Endodermal cell (in vitro differentiated cells): ENCODE measurements at regions not wholly inside any gene's neighbourhood (a gene's known extent, or its start where the extent isn't known, plus 50 kb on each side); places are given as distances from the start of the nearest gene placed in this dataset.

ENCODE experiments used
- DNase-seq: peaks from one replicate; pipeline ENCODE4 v3.0.0-alpha.2; 2017
- H3K27ac ChIP-seq: 2 replicates; pipeline ENCODE4 v1.5.1; 2013; ENCODE audit warnings: mild to moderate bottlenecking, low read depth, low read length, moderate library complexity
- H3K27me3 ChIP-seq: 2 replicates; pipeline ENCODE4 v1.6.1; 2013; ENCODE audit warnings: mild to moderate bottlenecking, low read length, moderate library complexity; ENCODE audit not compliant: insufficient read depth, control insufficient read depth, poor library complexity, severe bottlenecking
- H3K36me3 ChIP-seq: 2 replicates; pipeline ENCODE4 v1.7.0; 2013; ENCODE audit warnings: mild to moderate bottlenecking, low read length, moderate library complexity; ENCODE audit not compliant: control insufficient read depth, insufficient read depth
- H3K4me1 ChIP-seq: one replicate; pipeline ENCODE4 v1.7.0; 2013; ENCODE audit warnings: low read length; ENCODE audit not compliant: control insufficient read depth, insufficient read depth
- H3K4me3 ChIP-seq: 2 replicates; pipeline ENCODE4 v1.5.1; 2013; ENCODE audit warnings: mild to moderate bottlenecking, low read length, moderate library complexity
- H3K9ac ChIP-seq: 2 replicates; pipeline ENCODE4 v1.6.1; 2013; ENCODE audit warnings: mild to moderate bottlenecking, low read length, moderate library complexity; ENCODE audit not compliant: poor library complexity, severe bottlenecking; ENCODE audit errors: extremely low read depth
- H3K9me3 ChIP-seq: 2 replicates; pipeline ENCODE4 v1.6.1; 2013; ENCODE audit warnings: mild to moderate bottlenecking, low read length, moderate library complexity; ENCODE audit not compliant: control insufficient read depth
- H3K27ac Mint-ChIP-seq: 2 replicates; pipeline ENCODE4 v1.8.0; 2020; ENCODE audit warnings: mixed read lengths
- H3K27me3 Mint-ChIP-seq: 2 replicates; pipeline ENCODE4 v1.8.0; 2021; ENCODE audit warnings: mild to moderate bottlenecking, mixed read lengths; ENCODE audit not compliant: insufficient read depth
- H3K36me3 Mint-ChIP-seq: 2 replicates; pipeline ENCODE4 v1.8.0; 2020; ENCODE audit warnings: low read depth, mixed read lengths
- H3K4me1 Mint-ChIP-seq: 2 replicates; pipeline ENCODE4 v1.8.0; 2020; ENCODE audit warnings: mixed read lengths
- H3K4me3 Mint-ChIP-seq: 2 replicates; pipeline ENCODE4 v1.8.0; 2020; ENCODE audit warnings: mild to moderate bottlenecking, moderate library complexity, mixed read lengths
- H3K9me3 Mint-ChIP-seq: 2 replicates; pipeline ENCODE4 v1.8.0; 2020; ENCODE audit warnings: mild to moderate bottlenecking, mixed read lengths
- CTCF ChIP-seq: fragments of 200-600 bp; sonication (generic); conservative IDR thresholded peaks from 2 replicates; pipeline ENCODE4 v1.5.0; 2021; ENCODE audit warnings: antibody characterized with exemption, mild to moderate bottlenecking
- WGBS, 2 experiments: methylation state at CpG; one replicate each; pipeline versions ENCODE4 v1.1.5 to v1.1.7; 2013; ENCODE audit warnings: missing lambda C conversion rate in 2 of 2, mixed read lengths in 1 of 2; ENCODE audit not compliant: insufficient coverage in 1 of 2, insufficient read length in 1 of 2; 5-methylcytosine and 5-hydroxymethylcytosine counted together

GRCh38 chr2:107027205-107027604 is 141.2 kb upstream of the ST6GAL2 start:
- Histone ChIP-seq H3K27ac (no peak overlapping the region), H3K4me3 (no peak overlapping the region), H3K27me3 (no peaks in the 10 kb centered on the region), H3K9me3 (peaks cover 6% of the 10 kb centered on the region), H3K36me3 (no peaks in the 10 kb centered on the region), H3K9ac (no peak overlapping the region), H3K4me1 (no peaks in the 10 kb centered on the region)
- TF ChIP-seq CTCF: no peak
- no peak for DNase-seq
- Mint-ChIP-seq H3K9me3 (peaks cover 9% of the 10 kb centered on the region), H3K27me3 (no peaks in the 10 kb centered on the region), H3K4me3 (no peak overlapping the region), H3K36me3 (no peaks in the 10 kb centered on the region), H3K4me1 (no peaks in the 10 kb centered on the region), H3K27ac (no peak overlapping the region)
- 100% methylated on average over 1 of the region's 1 CpG; no CpG with 5 or more reads in 1 of the 2 experiments for WGBS, 2 experiments

GRCh38 chr2:107027810-107028209 is 141.8 kb upstream of the ST6GAL2 start:
- Mint-ChIP-seq H3K4me3 (no peak overlapping the region), H3K36me3 (no peaks in the 10 kb centered on the region), H3K4me1 (peaks cover 3% of the 10 kb centered on the region), H3K27ac (no peak overlapping the region), H3K9me3 (peaks cover 9% of the 10 kb centered on the region), H3K27me3 (no peaks in the 10 kb centered on the region)
- H3K27me3 ChIP-seq: no peaks in the 10 kb centered on the region
- no peak for DNase-seq
- H3K27ac ChIP-seq: no peak overlapping the region
- peaks cover 6% of the 10 kb centered on the region for H3K9me3 ChIP-seq
- no peak for TF ChIP-seq CTCF
- no peak overlapping the region for H3K9ac ChIP-seq
- H3K4me3 ChIP-seq: no peak overlapping the region
- H3K36me3 ChIP-seq: no peaks in the 10 kb centered on the region
- no peaks in the 10 kb centered on the region for H3K4me1 ChIP-seq

GRCh38 chr2:107028661-107029060 is 142.7 kb upstream of the ST6GAL2 start:
- H3K4me3 ChIP-seq: no peak overlapping the region
- no peak overlapping the region for H3K9ac ChIP-seq
- no peaks in the 10 kb centered on the region for H3K4me1 ChIP-seq
- Mint-ChIP-seq H3K27ac (no peak overlapping the region), H3K4me3 (no peak overlapping the region), H3K36me3 (no peaks in the 10 kb centered on the region), H3K9me3 (peaks cover 9% of the 10 kb centered on the region), H3K27me3 (no peaks in the 10 kb centered on the region), H3K4me1 (peaks cover 7% of the 10 kb centered on the region)
- H3K36me3 ChIP-seq: no peaks in the 10 kb centered on the region
- TF ChIP-seq CTCF: no peak
- WGBS, 2 experiments: 95% methylated on average over 1 of the region's 1 CpG; no CpG with 5 or more reads in 1 of the 2 experiments
- no peak for DNase-seq
- peaks cover 6% of the 10 kb centered on the region for H3K9me3 ChIP-seq
- no peak overlapping the region for H3K27ac ChIP-seq
- no peaks in the 10 kb centered on the region for H3K27me3 ChIP-seq
